Ishikawa (cell line): ENCODE measurements at regions not wholly inside any gene's neighbourhood (a gene's known extent, or its start where the extent isn't known, plus 50 kb on each side); places are given as distances from the start of the nearest gene placed in this dataset.

Experiments used
- CEBPB ChIP-seq: IDR thresholded peaks from 2 replicates; pipeline ENCODE4 v1.6.1; 2012
- EGR1 ChIP-seq: IDR thresholded peaks from 2 replicates; pipeline ENCODE4 v1.6.1; 2012
- EP300 ChIP-seq: IDR thresholded peaks from 2 replicates; pipeline ENCODE4 v1.6.1; 2012; ENCODE audit warnings: borderline replicate concordance
- MAX ChIP-seq: IDR thresholded peaks from 2 replicates; pipeline ENCODE4 v1.6.1; 2012
- RAD21 ChIP-seq: IDR thresholded peaks from 2 replicates; pipeline ENCODE4 v1.6.1; 2012; ENCODE audit warnings: low read depth
- TAF1 ChIP-seq: IDR thresholded peaks from 2 replicates; pipeline ENCODE4 v1.6.1; 2012; ENCODE audit warnings: low read depth, mild to moderate bottlenecking
- TEAD4 ChIP-seq: IDR thresholded peaks from 2 replicates; pipeline ENCODE4 v1.6.1; 2012
- USF1 ChIP-seq: IDR thresholded peaks from 2 replicates; pipeline ENCODE4 v1.6.1; 2012
- YY1 ChIP-seq: IDR thresholded peaks from 2 replicates; pipeline ENCODE4 v1.6.1; 2012; ENCODE audit warnings: low read depth
- ZBTB7A ChIP-seq: IDR thresholded peaks from 2 replicates; pipeline ENCODE4 v1.6.1; 2012; ENCODE audit warnings: low read depth
- TF ChIP-seq, protein P1 (sequence below): IDR thresholded peaks from 2 replicates; pipeline ENCODE4 v1.6.1; 2012; ENCODE audit warnings: low read depth, mild to moderate bottlenecking

GRCh38 chr1:99152132-99152531 lies 112.2 kb upstream of the PLPPR4 start:
- no peak for TF ChIP-seq EP300
- TF ChIP-seq TAF1 = no peak
- no peak for TF ChIP-seq EGR1
- TF ChIP-seq USF1 = no peak
- TF ChIP-seq ZBTB7A = no peak
- TF ChIP-seq, protein P1, sequence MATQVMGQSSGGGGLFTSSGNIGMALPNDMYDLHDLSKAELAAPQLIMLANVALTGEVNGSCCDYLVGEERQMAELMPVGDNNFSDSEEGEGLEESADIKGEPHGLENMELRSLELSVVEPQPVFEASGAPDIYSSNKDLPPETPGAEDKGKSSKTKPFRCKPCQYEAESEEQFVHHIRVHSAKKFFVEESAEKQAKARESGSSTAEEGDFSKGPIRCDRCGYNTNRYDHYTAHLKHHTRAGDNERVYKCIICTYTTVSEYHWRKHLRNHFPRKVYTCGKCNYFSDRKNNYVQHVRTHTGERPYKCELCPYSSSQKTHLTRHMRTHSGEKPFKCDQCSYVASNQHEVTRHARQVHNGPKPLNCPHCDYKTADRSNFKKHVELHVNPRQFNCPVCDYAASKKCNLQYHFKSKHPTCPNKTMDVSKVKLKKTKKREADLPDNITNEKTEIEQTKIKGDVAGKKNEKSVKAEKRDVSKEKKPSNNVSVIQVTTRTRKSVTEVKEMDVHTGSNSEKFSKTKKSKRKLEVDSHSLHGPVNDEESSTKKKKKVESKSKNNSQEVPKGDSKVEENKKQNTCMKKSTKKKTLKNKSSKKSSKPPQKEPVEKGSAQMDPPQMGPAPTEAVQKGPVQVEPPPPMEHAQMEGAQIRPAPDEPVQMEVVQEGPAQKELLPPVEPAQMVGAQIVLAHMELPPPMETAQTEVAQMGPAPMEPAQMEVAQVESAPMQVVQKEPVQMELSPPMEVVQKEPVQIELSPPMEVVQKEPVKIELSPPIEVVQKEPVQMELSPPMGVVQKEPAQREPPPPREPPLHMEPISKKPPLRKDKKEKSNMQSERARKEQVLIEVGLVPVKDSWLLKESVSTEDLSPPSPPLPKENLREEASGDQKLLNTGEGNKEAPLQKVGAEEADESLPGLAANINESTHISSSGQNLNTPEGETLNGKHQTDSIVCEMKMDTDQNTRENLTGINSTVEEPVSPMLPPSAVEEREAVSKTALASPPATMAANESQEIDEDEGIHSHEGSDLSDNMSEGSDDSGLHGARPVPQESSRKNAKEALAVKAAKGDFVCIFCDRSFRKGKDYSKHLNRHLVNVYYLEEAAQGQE = no peak
- TF ChIP-seq YY1 = no peak
- no peak for TF ChIP-seq MAX
- no peak for TF ChIP-seq CEBPB
- TF ChIP-seq RAD21 = no peak
- no peak for TF ChIP-seq TEAD4
